ENCODE measurements at regions not wholly inside any gene's neighbourhood (a gene's known extent, or its start where the extent isn't known, plus 50 kb on each side); places are given as distances from the start of the nearest gene placed in this dataset.

- DNase-seq = no peak
These were observed 562.8 kb upstream of the RIOK2 start for GRCh38 chr5:97745817-97746216.

- DNase-seq = peak; percentile 18
These were observed 567.5 kb upstream of the RIOK2 start for GRCh38 chr5:97750576-97750975.

- no peak for DNase-seq
These were observed 568.5 kb upstream of the RIOK2 start for GRCh38 chr5:97751540-97751939.

GRCh38 chr5:97752871-97753270 is 569.8 kb upstream of the RIOK2 start:
- DNase-seq = no peak

- DNase-seq = no peak
These were observed 579.4 kb upstream of the RIOK2 start for GRCh38 chr5:97762483-97762882.

GRCh38 chr5:97764700-97765099 is 581.7 kb upstream of the RIOK2 start:
- peak; percentile 34 for DNase-seq

- DNase-seq = no peak
These were observed 595.4 kb upstream of the RIOK2 start for GRCh38 chr5:97778451-97778850.

GRCh38 chr5:97788369-97788768 is 605.3 kb upstream of the RIOK2 start:
- DNase-seq = no peak

- peak; percentile 20 for DNase-seq
These were observed 615.0 kb upstream of the RIOK2 start for GRCh38 chr5:97797994-97798451.

GRCh38 chr5:97801461-97801860 is 618.4 kb upstream of the RIOK2 start:
- DNase-seq = no peak

GRCh38 chr5:97820138-97820537 is 637.1 kb upstream of the RIOK2 start:
- no peak for DNase-seq

- DNase-seq = no peak
These were observed 649.7 kb upstream of the RIOK2 start for GRCh38 chr5:97832645-97833296.

- DNase-seq = no peak
These were observed 651.5 kb upstream of the RIOK2 start for GRCh38 chr5:97834561-97834960.

- DNase-seq = no peak
These were observed 652.1 kb upstream of the RIOK2 start for GRCh38 chr5:97835112-97835511.

- DNase-seq = no peak
These were observed 653.8 kb upstream of the RIOK2 start for GRCh38 chr5:97836816-97837215.

GRCh38 chr5:97838214-97838613 is 655.2 kb upstream of the RIOK2 start:
- peak; percentile 68 for DNase-seq

- peak; percentile 4 for DNase-seq
These were observed 656.5 kb upstream of the RIOK2 start for GRCh38 chr5:97839341-97840086.

- DNase-seq = no peak
These were observed 657.6 kb upstream of the RIOK2 start for GRCh38 chr5:97840643-97841042.

- DNase-seq = no peak
These were observed 659.6 kb upstream of the RIOK2 start for GRCh38 chr5:97842687-97843086.

- DNase-seq = peak; percentile 3
These were observed 661.8 kb upstream of the RIOK2 start for GRCh38 chr5:97844797-97845196.

- no peak for DNase-seq
These were observed 663.6 kb upstream of the RIOK2 start for GRCh38 chr5:97846643-97847042.

- DNase-seq = no peak
These were observed 665.0 kb upstream of the RIOK2 start for GRCh38 chr5:97847920-97848631.

GRCh38 chr5:97851036-97851435 is 668.0 kb upstream of the RIOK2 start:
- DNase-seq = peak; percentile 3
